ENCODE measurements at regions not wholly inside any gene's neighbourhood (a gene's known extent, or its start where the extent isn't known, plus 50 kb on each side); places are given as distances from the start of the nearest gene placed in this dataset.

DNA sequence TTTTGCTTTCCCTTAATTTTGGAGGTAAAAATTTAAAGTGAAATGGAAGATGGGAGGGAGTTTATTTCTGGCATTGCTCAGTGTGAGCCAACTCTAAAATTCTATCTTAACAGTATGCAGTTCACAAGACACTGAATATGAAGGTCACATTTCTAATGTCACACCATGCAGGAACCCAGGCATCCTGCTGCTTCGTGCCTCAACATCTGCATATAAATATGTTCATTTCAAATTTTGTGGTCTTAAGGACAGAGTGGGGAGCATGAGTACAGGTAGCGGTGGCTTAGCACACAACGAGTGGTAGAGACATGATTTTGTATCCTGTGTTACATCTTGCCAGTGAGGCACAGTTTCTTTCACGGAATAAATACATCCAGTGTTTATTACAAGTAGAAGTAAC lies 102.4 kb downstream of the ARL4C start (continued):
- TF ChIP-seq, protein P1, sequence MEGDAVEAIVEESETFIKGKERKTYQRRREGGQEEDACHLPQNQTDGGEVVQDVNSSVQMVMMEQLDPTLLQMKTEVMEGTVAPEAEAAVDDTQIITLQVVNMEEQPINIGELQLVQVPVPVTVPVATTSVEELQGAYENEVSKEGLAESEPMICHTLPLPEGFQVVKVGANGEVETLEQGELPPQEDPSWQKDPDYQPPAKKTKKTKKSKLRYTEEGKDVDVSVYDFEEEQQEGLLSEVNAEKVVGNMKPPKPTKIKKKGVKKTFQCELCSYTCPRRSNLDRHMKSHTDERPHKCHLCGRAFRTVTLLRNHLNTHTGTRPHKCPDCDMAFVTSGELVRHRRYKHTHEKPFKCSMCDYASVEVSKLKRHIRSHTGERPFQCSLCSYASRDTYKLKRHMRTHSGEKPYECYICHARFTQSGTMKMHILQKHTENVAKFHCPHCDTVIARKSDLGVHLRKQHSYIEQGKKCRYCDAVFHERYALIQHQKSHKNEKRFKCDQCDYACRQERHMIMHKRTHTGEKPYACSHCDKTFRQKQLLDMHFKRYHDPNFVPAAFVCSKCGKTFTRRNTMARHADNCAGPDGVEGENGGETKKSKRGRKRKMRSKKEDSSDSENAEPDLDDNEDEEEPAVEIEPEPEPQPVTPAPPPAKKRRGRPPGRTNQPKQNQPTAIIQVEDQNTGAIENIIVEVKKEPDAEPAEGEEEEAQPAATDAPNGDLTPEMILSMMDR (IDR thresholded peaks at IDR 0.05 in 2 of 3, conservative IDR thresholded peaks at IDR 0.05 in 1 of 3; ENCODE audit: borderline replicate concordance in 1 of 3, insufficient read depth in 1 of 3, low read depth in 2 of 3, low read length in 2 of 3), result no peak
- TF ChIP-seq POLR2A (IDR thresholded peaks at IDR 0.05; ENCODE audit: borderline replicate concordance, extremely low read depth, insufficient read depth, insufficient read length) (no peak), YY1 (IDR thresholded peaks at IDR 0.05; ENCODE audit: extremely low read depth, insufficient replicate concordance, low read depth, low read length) (no peak), SRF (IDR thresholded peaks at IDR 0.05; ENCODE audit: low read depth) (no peak), CBX3 (IDR thresholded peaks at IDR 0.05; ENCODE audit: low read depth) (no peak), ZFX (IDR thresholded peaks at IDR 0.05) (no peak)
- TF ChIP-seq, protein P2, sequence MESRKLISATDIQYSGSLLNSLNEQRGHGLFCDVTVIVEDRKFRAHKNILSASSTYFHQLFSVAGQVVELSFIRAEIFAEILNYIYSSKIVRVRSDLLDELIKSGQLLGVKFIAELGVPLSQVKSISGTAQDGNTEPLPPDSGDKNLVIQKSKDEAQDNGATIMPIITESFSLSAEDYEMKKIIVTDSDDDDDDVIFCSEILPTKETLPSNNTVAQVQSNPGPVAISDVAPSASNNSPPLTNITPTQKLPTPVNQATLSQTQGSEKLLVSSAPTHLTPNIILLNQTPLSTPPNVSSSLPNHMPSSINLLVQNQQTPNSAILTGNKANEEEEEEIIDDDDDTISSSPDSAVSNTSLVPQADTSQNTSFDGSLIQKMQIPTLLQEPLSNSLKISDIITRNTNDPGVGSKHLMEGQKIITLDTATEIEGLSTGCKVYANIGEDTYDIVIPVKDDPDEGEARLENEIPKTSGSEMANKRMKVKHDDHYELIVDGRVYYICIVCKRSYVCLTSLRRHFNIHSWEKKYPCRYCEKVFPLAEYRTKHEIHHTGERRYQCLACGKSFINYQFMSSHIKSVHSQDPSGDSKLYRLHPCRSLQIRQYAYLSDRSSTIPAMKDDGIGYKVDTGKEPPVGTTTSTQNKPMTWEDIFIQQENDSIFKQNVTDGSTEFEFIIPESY (IDR thresholded peaks at IDR 0.05; ENCODE audit: extremely low read depth, insufficient replicate concordance, low read length), result no peak

- no peaks in the 10 kb centered on the region for H4K20me1 ChIP-seq (ENCODE audit: insufficient read depth)
- no peak overlapping the region for H3K9ac ChIP-seq (ENCODE audit: low read length)
- no peaks in the 10 kb centered on the region for H3K4me1 ChIP-seq (ENCODE audit: control insufficient read depth in 1 of 2, insufficient read depth in 2 of 2, low read length in 2 of 2)
- H3K4me2 ChIP-seq (ENCODE audit: low read length), result no peak overlapping the region
- CTCF ChIA-PET, result no interaction called here
- POLR2A ChIA-PET, result no interaction called here
- no peak overlapping the region for H3K4me3 ChIP-seq (replicated peaks in 1 of 2; ENCODE audit: low read depth in 1 of 2, low read length in 2 of 2)
- no peaks in the 10 kb centered on the region for H3K36me3 ChIP-seq (ENCODE audit: control insufficient read depth in 1 of 2, insufficient read depth in 2 of 2, low read length in 2 of 2)
- H2AFZ ChIP-seq (ENCODE audit: low read depth, low read length, poor library complexity, severe bottlenecking), result no peak overlapping the region
- BruUV-seq (replicated peaks), result no TSS peak
- DNase-seq (ENCODE audit: low read depth, low spot score), result no peak
- intact Hi-C loops (cut with micrococcal nuclease), result no loop called here
- no peak for ATAC-seq
- RAD21 ChIA-PET (ENCODE audit: low non-redundant PET in 1 of 2, low total read pairs in 2 of 2, uncharacterized antibody in 2 of 2, unreplicated experiment in 2 of 2), result no interaction called here
- H3K27ac ChIP-seq (ENCODE audit: low read depth, low read length), result no peak overlapping the region
- H3K9me2 ChIP-seq (ENCODE audit: insufficient read depth), result no peaks in the 10 kb centered on the region
- no peaks in the 10 kb centered on the region for H3K27me3 ChIP-seq (ENCODE audit: insufficient read depth, low read length)
- no peaks in the 10 kb centered on the region for H3K9me3 ChIP-seq (ENCODE audit: control insufficient read depth in 1 of 2, insufficient read depth in 1 of 2, low read depth in 1 of 2, low read length in 2 of 2)
- TF ChIP-seq, protein P3, sequence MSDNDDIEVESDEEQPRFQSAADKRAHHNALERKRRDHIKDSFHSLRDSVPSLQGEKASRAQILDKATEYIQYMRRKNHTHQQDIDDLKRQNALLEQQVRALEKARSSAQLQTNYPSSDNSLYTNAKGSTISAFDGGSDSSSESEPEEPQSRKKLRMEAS (IDR thresholded peaks at IDR 0.05), result no peak
- TF ChIP-seq POLR2A (IDR thresholded peaks at IDR 0.05; ENCODE audit: borderline replicate concordance, extremely low read depth, insufficient read depth, insufficient read length) (no peak), ZFX (IDR thresholded peaks at IDR 0.05) (no peak), ELF1 (IDR thresholded peaks at IDR 0.05; ENCODE audit: borderline replicate concordance, low read depth) (no peak), CEBPB (IDR thresholded peaks at IDR 0.05; ENCODE audit: low read depth) (no peak), FOSL1 (IDR thresholded peaks at IDR 0.05; ENCODE audit: low read depth) (no peak), EGR1 (IDR thresholded peaks at IDR 0.05; ENCODE audit: low read depth) (no peak), YY1 (IDR thresholded peaks at IDR 0.05; ENCODE audit: extremely low read depth, insufficient replicate concordance, low read depth, low read length) (no peak), EZH2phosphoT487 (IDR thresholded peaks at IDR 0.05; ENCODE audit: borderline replicate concordance) (no peak)
- TF ChIP-seq, protein P2 (IDR thresholded peaks at IDR 0.05; ENCODE audit: extremely low read depth, insufficient replicate concordance, low read length), result no peak
- TF ChIP-seq, protein P1 (IDR thresholded peaks at IDR 0.05 in 2 of 3, conservative IDR thresholded peaks at IDR 0.05 in 1 of 3; ENCODE audit: borderline replicate concordance in 1 of 3, insufficient read depth in 1 of 3, low read depth in 2 of 3, low read length in 2 of 3), result no peak
- TF ChIP-seq, protein P4, sequence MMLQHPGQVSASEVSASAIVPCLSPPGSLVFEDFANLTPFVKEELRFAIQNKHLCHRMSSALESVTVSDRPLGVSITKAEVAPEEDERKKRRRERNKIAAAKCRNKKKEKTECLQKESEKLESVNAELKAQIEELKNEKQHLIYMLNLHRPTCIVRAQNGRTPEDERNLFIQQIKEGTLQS (IDR thresholded peaks at IDR 0.05), result no peak
- H3K79me2 ChIP-seq (ENCODE audit: insufficient read depth, low read length), result no peaks in the 10 kb centered on the region
Observed at GRCh38 chr2:234393354-234393753, 103.5 kb downstream of the ARL4C start.

Measured in HCT116 (cell line).